Ishikawa (cell line): ENCODE measurements at regions not wholly inside any gene's neighbourhood (a gene's known extent, or its start where the extent isn't known, plus 50 kb on each side); places are given as distances from the start of the nearest gene placed in this dataset.

Experiments
- EGR1 ChIP-seq: IDR thresholded peaks from 2 replicates; pipeline ENCODE4 v1.6.1; 2012
- EP300 ChIP-seq: IDR thresholded peaks from 2 replicates; pipeline ENCODE4 v1.6.1; 2012; ENCODE audit warnings: borderline replicate concordance
- NFIC ChIP-seq: IDR thresholded peaks from 2 replicates; pipeline ENCODE4 v1.6.1; 2012
- RAD21 ChIP-seq: IDR thresholded peaks from 2 replicates; pipeline ENCODE4 v1.6.1; 2012; ENCODE audit warnings: low read depth
- REST ChIP-seq: IDR thresholded peaks from 2 replicates; pipeline ENCODE4 v1.6.1; 2012; ENCODE audit warnings: low read depth, mild to moderate bottlenecking
- TAF1 ChIP-seq: IDR thresholded peaks from 2 replicates; pipeline ENCODE4 v1.6.1; 2012; ENCODE audit warnings: low read depth, mild to moderate bottlenecking
- TF ChIP-seq, protein P1 (sequence below): IDR thresholded peaks from 2 replicates; pipeline ENCODE4 v1.6.1; 2012

DNA sequence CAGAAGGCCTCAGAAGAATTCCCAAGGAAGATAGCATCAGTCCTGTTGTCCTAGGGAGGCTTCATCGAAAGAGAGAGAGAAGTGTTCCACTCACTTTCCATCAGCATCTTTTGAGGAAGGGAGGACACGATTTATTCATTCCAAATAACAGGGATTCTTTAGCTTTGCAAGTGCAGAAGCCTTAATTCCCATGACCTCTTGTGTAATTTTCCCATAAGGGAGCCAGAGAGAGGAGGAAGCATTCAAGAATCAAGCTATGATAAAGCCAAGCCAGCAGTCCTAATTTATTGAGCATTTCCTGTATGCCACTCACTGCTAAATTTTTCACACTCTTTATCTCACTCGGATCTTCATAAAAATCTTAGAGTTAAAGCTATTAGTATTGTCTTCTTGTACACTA lies 169.7 kb upstream of the MITF start:
- TF ChIP-seq NFIC (no peak), TAF1 (no peak), EP300 (no peak), REST (no peak), RAD21 (no peak), EGR1 (no peak)
- TF ChIP-seq, protein P1, sequence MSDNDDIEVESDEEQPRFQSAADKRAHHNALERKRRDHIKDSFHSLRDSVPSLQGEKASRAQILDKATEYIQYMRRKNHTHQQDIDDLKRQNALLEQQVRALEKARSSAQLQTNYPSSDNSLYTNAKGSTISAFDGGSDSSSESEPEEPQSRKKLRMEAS, result no peak
